Astrocyte (in vitro differentiated cells and primary cell): ENCODE measurements at regions not wholly inside any gene's neighbourhood (a gene's known extent, or its start where the extent isn't known, plus 50 kb on each side); places are given as distances from the start of the nearest gene placed in this dataset.

Experiments used
- DNase-seq: peaks from one replicate; pipeline ENCODE4 v3.0.0-alpha.2; 2010; ENCODE audit warnings: low read depth
- FAIRE-seq: peaks from 2 replicates; lab custom pipeline; 2011; peaks lifted over from hg19 to GRCh38; lab: Jason Lieb, UNC
- H2AFZ ChIP-seq: 2 replicates; pipeline ENCODE4 v1.6.0; 2012; ENCODE audit warnings: low read depth, low read length, inconsistent platforms
- H3K27ac ChIP-seq: 2 replicates; pipeline ENCODE4 v1.5.1; 2011; ENCODE audit warnings: low read depth, low read length, inconsistent platforms
- H3K27me3 ChIP-seq: 2 replicates; pipeline ENCODE4 v1.6.0; 2011; ENCODE audit warnings: low read length, inconsistent platforms; ENCODE audit not compliant: insufficient read depth
- H3K36me3 ChIP-seq: 2 replicates; pipeline ENCODE4 v1.5.1; 2011; ENCODE audit warnings: low read length, inconsistent platforms; ENCODE audit not compliant: insufficient read depth
- H3K4me1 ChIP-seq: 2 replicates; pipeline ENCODE4 v1.5.1; 2011; ENCODE audit warnings: low read length, inconsistent platforms; ENCODE audit not compliant: insufficient read depth
- H3K4me2 ChIP-seq: 2 replicates; pipeline ENCODE4 v1.6.0; 2012; ENCODE audit warnings: low read length, inconsistent platforms
- H3K4me3 ChIP-seq: 2 replicates; pipeline ENCODE4 v1.5.1; 2011; ENCODE audit warnings: low read depth, mild to moderate bottlenecking, low read length, inconsistent platforms; ENCODE audit not compliant: insufficient read depth
- H3K79me2 ChIP-seq: 2 replicates; pipeline ENCODE4 v1.6.0; 2012; ENCODE audit warnings: mild to moderate bottlenecking, low read length, inconsistent platforms; ENCODE audit not compliant: insufficient read depth
- H3K9ac ChIP-seq: 2 replicates; pipeline ENCODE4 v1.6.0; 2012; ENCODE audit warnings: mild to moderate bottlenecking, low read length, inconsistent platforms
- H3K9me3 ChIP-seq: 2 replicates; pipeline ENCODE4 v1.5.1; 2012; ENCODE audit warnings: low read depth, mild to moderate bottlenecking, low read length, inconsistent platforms; ENCODE audit not compliant: insufficient read depth
- H4K20me1 ChIP-seq: 2 replicates; pipeline ENCODE4 v1.6.0; 2012; ENCODE audit warnings: low read length, inconsistent platforms; ENCODE audit not compliant: insufficient read depth
- H3K27ac Mint-ChIP-seq: one replicate; pipeline ENCODE4 v1.8.0; 2021; ENCODE audit warnings: mild to moderate bottlenecking, mixed read lengths; ENCODE audit not compliant: unreplicated experiment
- H3K27me3 Mint-ChIP-seq: one replicate; pipeline ENCODE4 v1.8.0; 2021; ENCODE audit warnings: low read depth, mixed read lengths; ENCODE audit not compliant: unreplicated experiment
- H3K36me3 Mint-ChIP-seq: one replicate; pipeline ENCODE4 v1.8.0; 2021; ENCODE audit warnings: low read depth, mixed read lengths; ENCODE audit not compliant: unreplicated experiment
- H3K4me1 Mint-ChIP-seq: one replicate; pipeline ENCODE4 v1.8.0; 2021; ENCODE audit warnings: low read depth, mixed read lengths; ENCODE audit not compliant: unreplicated experiment
- H3K4me3 Mint-ChIP-seq: one replicate; pipeline ENCODE4 v1.8.0; 2021; ENCODE audit warnings: mild to moderate bottlenecking, moderate library complexity, mixed read lengths; ENCODE audit not compliant: unreplicated experiment
- H3K9me3 Mint-ChIP-seq: one replicate; pipeline ENCODE4 v1.8.0; 2021; ENCODE audit warnings: mild to moderate bottlenecking, mixed read lengths; ENCODE audit not compliant: unreplicated experiment
- CTCF ChIP-seq: IDR thresholded peaks from 2 replicates; pipeline ENCODE4 v1.5.1; 2011; ENCODE audit warnings: low read depth, mild to moderate bottlenecking, inconsistent platforms, low read length, moderate library complexity; ENCODE audit not compliant: insufficient read depth
- EZH2 ChIP-seq: IDR thresholded peaks from 2 replicates; pipeline ENCODE4 v1.6.1; 2012; ENCODE audit warnings: mild to moderate bottlenecking, low read length, inconsistent platforms; ENCODE audit not compliant: insufficient read depth

- H3K27ac ChIP-seq: no peak overlapping the region
Measured at GRCh38 chr10:62705789-62706188, 98.7 kb upstream of the ADO start.

GRCh38 chr10:62707810-62708209, 96.7 kb upstream of the ADO start:
- no peaks in the 10 kb centered on the region for H3K36me3 ChIP-seq
- FAIRE-seq (no peak), DNase-seq (no peak)
- no peak overlapping the region for H3K4me2 ChIP-seq
- H3K27ac ChIP-seq: no peak overlapping the region
- no peak overlapping the region for H2AFZ ChIP-seq
- H3K4me1 ChIP-seq: no peaks in the 10 kb centered on the region
- peaks cover 2% of the 10 kb centered on the region for H3K27me3 Mint-ChIP-seq
- TF ChIP-seq EZH2: no peak
- no peak for TF ChIP-seq CTCF
- no peaks in the 10 kb centered on the region for H3K36me3 Mint-ChIP-seq
- peaks cover 2% of the 10 kb centered on the region for H3K4me1 Mint-ChIP-seq
- H3K9me3 ChIP-seq: no peaks in the 10 kb centered on the region
- no peak overlapping the region for H3K27ac Mint-ChIP-seq
- H3K79me2 ChIP-seq: no peaks in the 10 kb centered on the region
- H3K9me3 Mint-ChIP-seq: peaks cover 11% of the 10 kb centered on the region
- no peaks in the 10 kb centered on the region for H3K27me3 ChIP-seq
- no peak overlapping the region for H3K4me3 Mint-ChIP-seq
- H3K9ac ChIP-seq: no peak overlapping the region
- H4K20me1 ChIP-seq: no peaks in the 10 kb centered on the region
- H3K4me3 ChIP-seq: no peak overlapping the region

More at GRCh38 chr10:62705789-62706188, 98.7 kb upstream of the ADO start:
- FAIRE-seq (no peak), DNase-seq (no peak)
- H3K9ac ChIP-seq: no peak overlapping the region
- H3K27me3 ChIP-seq: no peaks in the 10 kb centered on the region
- H2AFZ ChIP-seq: no peak overlapping the region
- no peaks in the 10 kb centered on the region for H3K79me2 ChIP-seq
- no peaks in the 10 kb centered on the region for H4K20me1 ChIP-seq
- H3K36me3 ChIP-seq: no peaks in the 10 kb centered on the region
- Mint-ChIP-seq H3K4me3 (no peak overlapping the region), H3K36me3 (peaks cover 2% of the 10 kb centered on the region), H3K4me1 (peaks cover 2% of the 10 kb centered on the region), H3K27me3 (peaks cover 2% of the 10 kb centered on the region), H3K9me3 (peaks cover 16% of the 10 kb centered on the region), H3K27ac (no peak overlapping the region)
- no peak overlapping the region for H3K4me3 ChIP-seq
- TF ChIP-seq CTCF (no peak), EZH2 (no peak)
- H3K9me3 ChIP-seq: peaks cover 3% of the 10 kb centered on the region
- no peak overlapping the region for H3K4me2 ChIP-seq
- no peaks in the 10 kb centered on the region for H3K4me1 ChIP-seq

- H2AFZ ChIP-seq: no peak overlapping the region
Measured at GRCh38 chr10:62708569-62708968, 96.0 kb upstream of the ADO start.

More at GRCh38 chr10:62708569-62708968, 96.0 kb upstream of the ADO start:
- no peak overlapping the region for H3K4me2 ChIP-seq
- no peak overlapping the region for H3K4me3 Mint-ChIP-seq
- H3K27me3 Mint-ChIP-seq: no peaks in the 10 kb centered on the region
- H3K27me3 ChIP-seq: no peaks in the 10 kb centered on the region
- no peaks in the 10 kb centered on the region for H3K36me3 Mint-ChIP-seq
- no peak overlapping the region for H3K27ac ChIP-seq
- H3K9me3 ChIP-seq: no peaks in the 10 kb centered on the region
- TF ChIP-seq CTCF (no peak), EZH2 (no peak)
- peaks cover 10% of the 10 kb centered on the region for H3K9me3 Mint-ChIP-seq
- H3K27ac Mint-ChIP-seq: no peak overlapping the region
- no peaks in the 10 kb centered on the region for H4K20me1 ChIP-seq
- no peak overlapping the region for H3K4me3 ChIP-seq
- DNase-seq (no peak), FAIRE-seq (no peak)
- no peaks in the 10 kb centered on the region for H3K36me3 ChIP-seq
- H3K9ac ChIP-seq: no peak overlapping the region
- peaks cover 2% of the 10 kb centered on the region for H3K4me1 Mint-ChIP-seq
- H3K79me2 ChIP-seq: no peaks in the 10 kb centered on the region
- no peaks in the 10 kb centered on the region for H3K4me1 ChIP-seq
